DOHH2 (cell line): ENCODE measurements at regions not wholly inside any gene's neighbourhood (a gene's known extent, or its start where the extent isn't known, plus 50 kb on each side); places are given as distances from the start of the nearest gene placed in this dataset.

ENCODE experiments used
- EZH2phosphoT487 ChIP-seq: fragments of 200-600 bp; sonication (generic); IDR thresholded peaks from 2 replicates; pipeline ENCODE4 v1.6.1; 2017; ENCODE audit warnings: borderline replicate concordance, mild to moderate bottlenecking, antibody characterized with exemption, low read length, moderate library complexity, mixed read lengths
- TF ChIP-seq, protein P1 (sequence below): fragments of 200-600 bp; sonication (generic); IDR thresholded peaks from one replicate; pipeline ENCODE4 v1.5.1; 2014; ENCODE audit warnings: antibody characterized with exemption, mild to moderate bottlenecking, low read depth, low read length; ENCODE audit not compliant: poor library complexity, severe bottlenecking

DNA sequence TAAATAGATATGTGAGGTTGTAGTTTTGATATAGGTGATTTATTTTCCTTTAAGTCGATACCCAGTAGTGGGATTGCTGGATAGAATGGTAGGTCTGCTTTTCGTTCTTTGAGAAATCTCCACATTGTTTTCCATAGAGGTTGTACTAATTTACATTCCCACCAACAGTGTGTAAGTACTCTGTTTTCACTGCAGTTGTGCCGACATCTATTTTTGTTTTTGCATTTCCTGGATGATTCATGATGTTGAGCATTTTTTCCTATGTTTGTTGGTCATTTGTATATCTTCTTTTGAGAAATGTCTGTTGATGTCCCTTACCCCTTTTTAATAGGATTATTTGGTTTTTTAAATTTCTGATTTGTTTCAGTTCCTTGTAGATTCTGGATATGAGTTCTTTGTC is 120.7 kb downstream of the NAA11 start:
- TF ChIP-seq, protein P1, sequence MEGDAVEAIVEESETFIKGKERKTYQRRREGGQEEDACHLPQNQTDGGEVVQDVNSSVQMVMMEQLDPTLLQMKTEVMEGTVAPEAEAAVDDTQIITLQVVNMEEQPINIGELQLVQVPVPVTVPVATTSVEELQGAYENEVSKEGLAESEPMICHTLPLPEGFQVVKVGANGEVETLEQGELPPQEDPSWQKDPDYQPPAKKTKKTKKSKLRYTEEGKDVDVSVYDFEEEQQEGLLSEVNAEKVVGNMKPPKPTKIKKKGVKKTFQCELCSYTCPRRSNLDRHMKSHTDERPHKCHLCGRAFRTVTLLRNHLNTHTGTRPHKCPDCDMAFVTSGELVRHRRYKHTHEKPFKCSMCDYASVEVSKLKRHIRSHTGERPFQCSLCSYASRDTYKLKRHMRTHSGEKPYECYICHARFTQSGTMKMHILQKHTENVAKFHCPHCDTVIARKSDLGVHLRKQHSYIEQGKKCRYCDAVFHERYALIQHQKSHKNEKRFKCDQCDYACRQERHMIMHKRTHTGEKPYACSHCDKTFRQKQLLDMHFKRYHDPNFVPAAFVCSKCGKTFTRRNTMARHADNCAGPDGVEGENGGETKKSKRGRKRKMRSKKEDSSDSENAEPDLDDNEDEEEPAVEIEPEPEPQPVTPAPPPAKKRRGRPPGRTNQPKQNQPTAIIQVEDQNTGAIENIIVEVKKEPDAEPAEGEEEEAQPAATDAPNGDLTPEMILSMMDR, result no peak
- no peak for TF ChIP-seq EZH2phosphoT487
